ENCODE measurements at regions not wholly inside any gene's neighbourhood (a gene's known extent, or its start where the extent isn't known, plus 50 kb on each side); places are given as distances from the start of the nearest gene placed in this dataset.

DNA sequence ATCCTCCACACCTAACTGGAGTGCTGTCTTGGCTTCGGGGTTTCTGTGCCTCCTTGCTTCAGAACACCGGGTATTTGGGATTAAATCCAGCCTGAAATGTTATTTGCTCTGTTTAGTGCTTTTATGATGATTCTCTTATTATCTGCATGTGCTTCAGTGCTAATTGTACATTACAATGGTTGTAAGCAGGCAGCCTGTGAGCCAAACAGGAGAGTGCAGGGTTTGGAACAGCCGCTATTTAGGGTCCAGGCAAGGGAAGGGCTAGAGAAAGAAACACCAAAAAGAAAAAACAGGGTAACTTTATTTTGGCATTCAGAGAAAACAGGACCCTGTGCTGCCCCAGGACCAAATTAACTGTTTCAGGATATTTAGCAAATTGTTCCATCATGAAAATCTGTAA is 72.7 kb downstream of the RCN1 start:
- TF ChIP-seq, protein P1, sequence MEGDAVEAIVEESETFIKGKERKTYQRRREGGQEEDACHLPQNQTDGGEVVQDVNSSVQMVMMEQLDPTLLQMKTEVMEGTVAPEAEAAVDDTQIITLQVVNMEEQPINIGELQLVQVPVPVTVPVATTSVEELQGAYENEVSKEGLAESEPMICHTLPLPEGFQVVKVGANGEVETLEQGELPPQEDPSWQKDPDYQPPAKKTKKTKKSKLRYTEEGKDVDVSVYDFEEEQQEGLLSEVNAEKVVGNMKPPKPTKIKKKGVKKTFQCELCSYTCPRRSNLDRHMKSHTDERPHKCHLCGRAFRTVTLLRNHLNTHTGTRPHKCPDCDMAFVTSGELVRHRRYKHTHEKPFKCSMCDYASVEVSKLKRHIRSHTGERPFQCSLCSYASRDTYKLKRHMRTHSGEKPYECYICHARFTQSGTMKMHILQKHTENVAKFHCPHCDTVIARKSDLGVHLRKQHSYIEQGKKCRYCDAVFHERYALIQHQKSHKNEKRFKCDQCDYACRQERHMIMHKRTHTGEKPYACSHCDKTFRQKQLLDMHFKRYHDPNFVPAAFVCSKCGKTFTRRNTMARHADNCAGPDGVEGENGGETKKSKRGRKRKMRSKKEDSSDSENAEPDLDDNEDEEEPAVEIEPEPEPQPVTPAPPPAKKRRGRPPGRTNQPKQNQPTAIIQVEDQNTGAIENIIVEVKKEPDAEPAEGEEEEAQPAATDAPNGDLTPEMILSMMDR (conservative IDR thresholded peaks at IDR 0.05; ENCODE audit: low read length), result no peak
- no peak for TF ChIP-seq EZH2phosphoT487 (IDR thresholded peaks at IDR 0.05; ENCODE audit: borderline replicate concordance)
